H9 (cell line): ENCODE measurements at regions not wholly inside any gene's neighbourhood (a gene's known extent, or its start where the extent isn't known, plus 50 kb on each side); places are given as distances from the start of the nearest gene placed in this dataset.

ENCODE experiments used
- DNase-seq: peaks from one replicate; pipeline ENCODE4 v3.0.0-alpha.2; 2017
- H2AFZ ChIP-seq: one replicate; pipeline ENCODE4 v1.6.1; 2013; ENCODE audit warnings: mild to moderate bottlenecking, low read length, control low read depth, moderate library complexity
- H2AK5ac ChIP-seq: 2 replicates; pipeline ENCODE4 v1.6.1; 2013; ENCODE audit warnings: low read length, control low read depth, mixed read lengths; ENCODE audit not compliant: insufficient read length
- H2BK120ac ChIP-seq: one replicate; pipeline ENCODE4 v1.6.1; 2013; ENCODE audit warnings: low read depth, mild to moderate bottlenecking, low read length, control low read depth, inconsistent platforms; ENCODE audit not compliant: poor library complexity, severe bottlenecking
- H2BK12ac ChIP-seq: 2 replicates; pipeline ENCODE4 v1.6.1; 2013; ENCODE audit warnings: low read length, control low read depth, mixed read lengths, low read depth; ENCODE audit not compliant: insufficient read length
- H2BK15ac ChIP-seq: 2 replicates; pipeline ENCODE4 v1.6.1; 2013; ENCODE audit warnings: low read depth, low read length, control low read depth
- H2BK20ac ChIP-seq: one replicate; pipeline ENCODE4 v1.6.1; 2013; ENCODE audit warnings: low read depth, mild to moderate bottlenecking, low read length, control low read depth, inconsistent platforms; ENCODE audit not compliant: poor library complexity, severe bottlenecking
- H2BK5ac ChIP-seq: 2 replicates; pipeline ENCODE4 v1.6.1; 2013; ENCODE audit warnings: low read length, control low read depth, mixed read lengths; ENCODE audit not compliant: insufficient read length
- H3K14ac ChIP-seq: 2 replicates; pipeline ENCODE4 v1.6.1; 2013; ENCODE audit warnings: low read length, control low read depth; ENCODE audit not compliant: insufficient read depth
- H3K18ac ChIP-seq: 2 replicates; pipeline ENCODE4 v1.6.1; 2013; ENCODE audit warnings: low read depth, mild to moderate bottlenecking, mixed read lengths, low read length, control low read depth; ENCODE audit not compliant: insufficient read length
- H3K23ac ChIP-seq: 2 replicates; pipeline ENCODE4 v1.6.1; 2013; ENCODE audit warnings: low read length, control low read depth, mixed read lengths, low read depth; ENCODE audit not compliant: insufficient read length
- H3K23me2 ChIP-seq: 2 replicates; pipeline ENCODE4 v1.6.1; 2013; ENCODE audit warnings: low read depth, mild to moderate bottlenecking, mixed read lengths, low read length, control low read depth; ENCODE audit not compliant: insufficient read length, poor library complexity, severe bottlenecking
- H3K27ac ChIP-seq: 2 replicates; pipeline ENCODE4 v1.5.1; 2013; ENCODE audit warnings: low read length, control low read depth, mixed read lengths, low read depth; ENCODE audit not compliant: insufficient read length
- H3K27me3 ChIP-seq: 2 replicates; pipeline ENCODE4 v1.6.1; 2013; ENCODE audit warnings: low read length, control low read depth, inconsistent platforms; ENCODE audit not compliant: insufficient read depth
- H3K4ac ChIP-seq: 2 replicates; pipeline ENCODE4 v1.6.1; 2013; ENCODE audit warnings: low read depth, mild to moderate bottlenecking, control low read depth, inconsistent platforms, low read length, moderate library complexity
- H3K4me1 ChIP-seq: 2 replicates; pipeline ENCODE4 v1.6.1; 2013; ENCODE audit warnings: low read length, control low read depth, inconsistent platforms; ENCODE audit not compliant: insufficient read depth
- H3K4me2 ChIP-seq: 2 replicates; pipeline ENCODE4 v1.6.1; 2013; ENCODE audit warnings: low read length, control low read depth, mixed read lengths; ENCODE audit not compliant: insufficient read length, insufficient read depth
- H3K56ac ChIP-seq: 2 replicates; pipeline ENCODE4 v1.6.1; 2013; ENCODE audit warnings: low read depth, mild to moderate bottlenecking, mixed read lengths, low read length, control low read depth; ENCODE audit not compliant: insufficient read length
- H3K79me1 ChIP-seq: 2 replicates; pipeline ENCODE4 v1.6.1; 2013; ENCODE audit warnings: low read depth, mild to moderate bottlenecking, moderate library complexity, low read length, control low read depth, inconsistent platforms; ENCODE audit not compliant: insufficient read depth, poor library complexity, severe bottlenecking
- H3K79me2 ChIP-seq: 2 replicates; pipeline ENCODE4 v1.6.1; 2013; ENCODE audit warnings: low read length, control low read depth, inconsistent platforms; ENCODE audit not compliant: insufficient read depth
- H3K9ac ChIP-seq: 2 replicates; pipeline ENCODE4 v1.6.1; 2013; ENCODE audit warnings: low read length, control low read depth, mixed read lengths; ENCODE audit not compliant: insufficient read length; ENCODE audit errors: extremely low read depth
- H3K9me3 ChIP-seq: one replicate; pipeline ENCODE4 v1.6.1; 2013; ENCODE audit warnings: low read depth, low read length, inconsistent platforms; ENCODE audit not compliant: control insufficient read depth
- H3T11ph ChIP-seq: one replicate; pipeline ENCODE4 v1.6.1; 2013; ENCODE audit warnings: mild to moderate bottlenecking, low read length, control low read depth, inconsistent platforms
- H4K20me1 ChIP-seq: one replicate; pipeline ENCODE4 v1.6.1; 2013; ENCODE audit not compliant: control insufficient read depth, insufficient read length, insufficient read depth
- H4K5ac ChIP-seq: 2 replicates; pipeline ENCODE4 v1.6.1; 2013; ENCODE audit warnings: low read depth, mild to moderate bottlenecking, mixed read lengths, low read length, control low read depth; ENCODE audit not compliant: insufficient read length
- H4K8ac ChIP-seq: replicated peaks from 2 replicates; pipeline ENCODE4 v1.6.1; 2013; ENCODE audit warnings: low read length, control low read depth, mixed read lengths, low read depth; ENCODE audit not compliant: insufficient read length
- H4K91ac ChIP-seq: 2 replicates; pipeline ENCODE4 v1.6.1; 2013; ENCODE audit warnings: low read depth, mild to moderate bottlenecking, moderate library complexity, mixed read lengths, low read length, control low read depth; ENCODE audit not compliant: insufficient read length
- H3K27ac Mint-ChIP-seq, 3 experiments: 2 replicates in 2 of 3; 3 replicates in 1 of 3; pipeline ENCODE4 v1.8.0; 2020 to 2021; ENCODE audit warnings: mixed read lengths in 3 of 3, mild to moderate bottlenecking in 1 of 3, moderate library complexity in 1 of 3
- H3K27me3 Mint-ChIP-seq: 2 replicates; pipeline ENCODE4 v1.8.0; 2021; ENCODE audit warnings: low read depth, mild to moderate bottlenecking, moderate library complexity, mixed read lengths
- H3K36me3 Mint-ChIP-seq, 3 experiments: 2 replicates in 2 of 3; 3 replicates in 1 of 3; pipeline ENCODE4 v1.8.0; 2020 to 2021; ENCODE audit warnings: low read depth in 3 of 3, mixed read lengths in 3 of 3; ENCODE audit not compliant: insufficient read depth in 1 of 3
- H3K4me1 Mint-ChIP-seq, 2 experiments: 2 replicates each; pipeline ENCODE4 v1.8.0; 2020; ENCODE audit warnings: mixed read lengths in 2 of 2
- H3K4me3 Mint-ChIP-seq, 2 experiments: 2 replicates in 1 of 2; 3 replicates in 1 of 2; pipeline ENCODE4 v1.8.0; 2020 to 2021; ENCODE audit warnings: mild to moderate bottlenecking in 2 of 2, mixed read lengths in 2 of 2, moderate library complexity in 1 of 2
- H3K9me3 Mint-ChIP-seq, 2 experiments: 2 replicates in 1 of 2; 3 replicates in 1 of 2; pipeline ENCODE4 v1.8.0; 2020; ENCODE audit warnings: mild to moderate bottlenecking in 2 of 2, mixed read lengths in 2 of 2, moderate library complexity in 1 of 2
- CTCF ChIP-seq: fragments of 200-600 bp; sonication (generic); conservative IDR thresholded peaks from 3 replicates; pipeline ENCODE4 v1.8.0; 2021; ENCODE audit warnings: antibody characterized with exemption, mild to moderate bottlenecking
- WGBS: extraction: QIAGEN DNeasy Blood & Tissue Kit; methylation state at CpG from one replicate; pipeline ENCODE4 v1.1.7; 2013; ENCODE audit warnings: missing lambda C conversion rate, low lambda C conversion rate, mixed read lengths; ENCODE audit not compliant: insufficient read length; ENCODE audit errors: extremely low coverage; 5-methylcytosine and 5-hydroxymethylcytosine counted together

GRCh38 chr5:159422361-159422760 is 92.1 kb upstream of the IL12B start:
- Histone ChIP-seq H2BK5ac (no peak overlapping the region), H3K56ac (no peak overlapping the region), H3K4me1 (no peaks in the 10 kb centered on the region), H2BK120ac (no peak overlapping the region), H3K27me3 (no peaks in the 10 kb centered on the region), H3K9me3 (no peaks in the 10 kb centered on the region), H4K91ac (no peak overlapping the region), H3K4me2 (no peak overlapping the region), H3K14ac (no peak overlapping the region), H2AK5ac (no peak overlapping the region), H2BK12ac (no peak overlapping the region), H3K4ac (no peak overlapping the region), H3K79me2 (no peaks in the 10 kb centered on the region), H3K9ac (no peak overlapping the region), H3K27ac (no peak overlapping the region), H3T11ph (no peak overlapping the region), H4K5ac (no peak overlapping the region), H2BK15ac (no peak overlapping the region), H3K79me1 (no peaks in the 10 kb centered on the region), H3K23me2 (no peaks in the 10 kb centered on the region), H2AFZ (no peak overlapping the region), H2BK20ac (no peak overlapping the region), H4K8ac (no peak overlapping the region), H4K20me1 (no peaks in the 10 kb centered on the region), H3K18ac (no peak overlapping the region), H3K23ac (no peak overlapping the region)
- H3K36me3 Mint-ChIP-seq = no peaks in the 10 kb centered on the region
- no peak overlapping the region for H3K27ac Mint-ChIP-seq
- no peak overlapping the region for H3K4me3 Mint-ChIP-seq
- peaks cover 0 to 4% of the 10 kb centered on the region in 2 experiments; a peak in 2 of 4 replicates for H3K4me1 Mint-ChIP-seq
- no peaks in the 10 kb centered on the region for H3K27me3 Mint-ChIP-seq
- no CpG with 5 or more reads among the region's 4 CpGs for WGBS
- no peak for TF ChIP-seq CTCF
- DNase-seq = no peak
- H3K9me3 Mint-ChIP-seq = no peaks in the 10 kb centered on the region
